IMR-90 (cell line): ENCODE measurements at regions not wholly inside any gene's neighbourhood (a gene's known extent, or its start where the extent isn't known, plus 50 kb on each side); places are given as distances from the start of the nearest gene placed in this dataset.

Experiments
- ATAC-seq: fragments of 200-7000 bp; cut with Tn5 transposase; 2 replicates; pipeline ENCODE4 v1.9.1; 2020; ENCODE audit warnings: low read depth, mild to moderate bottlenecking, moderate library complexity
- BruUV-seq: library from RNA; stranded (reverse); fragments of 400-500 nt; replicated peaks from 2 replicates; lab custom pipeline; 2021; lab: Mats Ljungman, UMichigan
- CTCF ChIA-PET: fragments of 300-600 bp; formaldehyde crosslinking; extraction: SDS; loops from one replicate; lab custom pipeline; 2021; ENCODE audit warnings: antibody characterized with exemption; lab: Yijun Ruan, JAX
- POLR2A ChIA-PET: fragments of 300-600 bp; sonication (Branson Sonifier 250); formaldehyde crosslinking; loops from one replicate; lab custom pipeline; 2022; ENCODE audit warnings: antibody characterized with exemption; ENCODE audit not compliant: unreplicated experiment; lab: Charles Lee
- DNase-seq: peaks from one replicate; pipeline ENCODE4 v3.0.0; 2013
- H2AFZ ChIP-seq: replicated peaks from 2 replicates; pipeline ENCODE3; 2013; ENCODE audit warnings: low read length, mild to moderate bottlenecking; ENCODE audit not compliant: poor library complexity
- H2AK5ac ChIP-seq: 2 replicates; pipeline ENCODE4 v1.6.1; 2013; ENCODE audit warnings: low read depth, low read length, inconsistent platforms
- H2AK9ac ChIP-seq: replicated peaks from 2 replicates; pipeline ENCODE3; 2013; ENCODE audit warnings: mild to moderate bottlenecking, low read depth, low read length, moderate library complexity; ENCODE audit not compliant: poor library complexity
- H2BK120ac ChIP-seq: 2 replicates; pipeline ENCODE4 v1.6.1; 2013; ENCODE audit warnings: low read depth, low read length, inconsistent platforms
- H2BK15ac ChIP-seq: 3 replicates; pipeline ENCODE4 v1.6.1; 2013; ENCODE audit warnings: low read depth, low read length, inconsistent platforms
- H2BK20ac ChIP-seq: 2 replicates; pipeline ENCODE4 v1.6.1; 2013; ENCODE audit warnings: low read depth, mild to moderate bottlenecking, inconsistent platforms, low read length, moderate library complexity
- H2BK5ac ChIP-seq: 2 replicates; pipeline ENCODE4 v1.6.1; 2013; ENCODE audit warnings: mild to moderate bottlenecking, low read depth, low read length, inconsistent platforms; ENCODE audit not compliant: poor library complexity, severe bottlenecking
- H3K14ac ChIP-seq: replicated peaks from 2 replicates; pipeline ENCODE4 v1.6.1; 2013; ENCODE audit warnings: low read depth, low read length, inconsistent platforms
- H3K18ac ChIP-seq: 2 replicates; pipeline ENCODE4 v1.6.1; 2013; ENCODE audit warnings: low read depth, low read length, control low read depth
- H3K23ac ChIP-seq: 2 replicates; pipeline ENCODE4 v1.6.1; 2013; ENCODE audit warnings: low read depth, low read length, inconsistent platforms
- H3K27ac ChIP-seq: 2 replicates; pipeline ENCODE4 v1.5.1; 2013; ENCODE audit warnings: mild to moderate bottlenecking, control low read depth, low read length; ENCODE audit not compliant: insufficient read depth
- H3K27me3 ChIP-seq: 2 replicates; pipeline ENCODE4 v1.6.1; 2013; ENCODE audit warnings: low read length; ENCODE audit not compliant: control insufficient read depth, insufficient read depth
- H3K36me3 ChIP-seq: 2 replicates; pipeline ENCODE4 v1.6.1; 2013; ENCODE audit warnings: low read length, mixed read lengths; ENCODE audit not compliant: control insufficient read depth, insufficient read depth
- H3K4ac ChIP-seq: 2 replicates; pipeline ENCODE4 v1.6.1; 2013; ENCODE audit warnings: low read depth, low read length, inconsistent platforms
- H3K4me1 ChIP-seq: 2 replicates; pipeline ENCODE4 v1.6.1; 2013; ENCODE audit warnings: low read length, mixed read lengths; ENCODE audit not compliant: control insufficient read depth, insufficient read depth
- H3K4me2 ChIP-seq: 2 replicates; pipeline ENCODE4 v1.6.1; 2013; ENCODE audit warnings: low read depth, mild to moderate bottlenecking, control low read depth, low read length, moderate library complexity
- H3K4me3 ChIP-seq: 2 replicates; pipeline ENCODE4 v1.5.1; 2013; ENCODE audit warnings: low read depth, mild to moderate bottlenecking, control low read depth, low read length, moderate library complexity; ENCODE audit not compliant: insufficient read depth
- H3K56ac ChIP-seq: 2 replicates; pipeline ENCODE4 v1.6.1; 2013; ENCODE audit warnings: low read length, inconsistent platforms; ENCODE audit not compliant: insufficient read depth; ENCODE audit errors: extremely low read depth
- H3K79me1 ChIP-seq, 2 experiments: 2 replicates each; pipeline ENCODE4 v1.6.1; 2013; ENCODE audit warnings: low read length in 2 of 2, inconsistent platforms in 1 of 2, low read depth in 1 of 2
- H3K9ac ChIP-seq: 2 replicates; pipeline ENCODE4 v1.6.1; 2013; ENCODE audit warnings: low read depth, low read length, control low read depth
- H3K9me1 ChIP-seq: 2 replicates; pipeline ENCODE4 v1.6.1; 2013; ENCODE audit warnings: low read length, inconsistent platforms; ENCODE audit not compliant: insufficient read depth
- H3K9me3 ChIP-seq: 2 replicates; pipeline ENCODE4 v1.6.1; 2013; ENCODE audit warnings: low read length; ENCODE audit not compliant: control insufficient read depth, insufficient read depth
- H4K20me1 ChIP-seq: 2 replicates; pipeline ENCODE4 v1.6.1; 2013; ENCODE audit warnings: low read length, inconsistent platforms; ENCODE audit not compliant: insufficient read depth
- H4K5ac ChIP-seq: 2 replicates; pipeline ENCODE4 v1.6.1; 2013; ENCODE audit warnings: mild to moderate bottlenecking, low read depth, low read length, control low read depth
- H4K8ac ChIP-seq, 2 experiments: 2 replicates each; pipeline ENCODE4 v1.6.1; 2013; ENCODE audit warnings: low read depth in 2 of 2, low read length in 2 of 2, control low read depth in 1 of 2, inconsistent platforms in 1 of 2
- H4K91ac ChIP-seq: 2 replicates; pipeline ENCODE4 v1.6.1; 2013; ENCODE audit warnings: low read depth, low read length, inconsistent platforms; ENCODE audit not compliant: insufficient read depth
- BHLHE40 ChIP-seq: fragments of 150-350 bp; IDR thresholded peaks from 2 replicates; pipeline ENCODE4 v1.6.1; 2016; ENCODE audit warnings: mild to moderate bottlenecking, low read depth, low read length
- CEBPB ChIP-seq: IDR thresholded peaks from 2 replicates; pipeline ENCODE4 v1.6.1; 2012; ENCODE audit warnings: low read depth, low read length, improper control_type of control experiment
- CHD1 ChIP-seq: IDR thresholded peaks from 2 replicates; pipeline ENCODE4 v1.6.1; 2012; ENCODE audit warnings: low read depth, low read length, improper control_type of control experiment
- MAFK ChIP-seq: IDR thresholded peaks from 2 replicates; pipeline ENCODE4 v1.6.1; 2012; ENCODE audit warnings: low read depth, low read length, improper control_type of control experiment
- MAZ ChIP-seq: IDR thresholded peaks from 2 replicates; pipeline ENCODE4 v1.6.1; 2012; ENCODE audit warnings: low read depth, mild to moderate bottlenecking, low read length, improper control_type of control experiment, moderate library complexity, borderline replicate concordance
- MXI1 ChIP-seq: IDR thresholded peaks from 2 replicates; pipeline ENCODE4 v1.6.1; 2012; ENCODE audit warnings: low read depth, mild to moderate bottlenecking, low read length, moderate library complexity, borderline replicate concordance
- NFE2L2 ChIP-seq: fragments of 150-350 bp; IDR thresholded peaks from 2 replicates; pipeline ENCODE4 v1.6.1; 2016; ENCODE audit warnings: low read depth, mild to moderate bottlenecking, low read length
- POLR2A ChIP-seq: IDR thresholded peaks from 2 replicates; pipeline ENCODE4 v1.6.1; 2012; ENCODE audit warnings: mild to moderate bottlenecking, low read depth, low read length
- RCOR1 ChIP-seq: IDR thresholded peaks from 2 replicates; pipeline ENCODE4 v1.6.1; 2012; ENCODE audit warnings: mild to moderate bottlenecking, low read length, improper control_type of control experiment; ENCODE audit not compliant: insufficient replicate concordance
- SMC3 ChIP-seq: fragments of 150-350 bp; IDR thresholded peaks from 2 replicates; pipeline ENCODE4 v1.6.1; 2016; ENCODE audit warnings: low read depth, mild to moderate bottlenecking, antibody characterized with exemption, low read length, moderate library complexity
- USF2 ChIP-seq: fragments of 150-350 bp; IDR thresholded peaks from 2 replicates; pipeline ENCODE4 v1.6.1; 2017; ENCODE audit warnings: mild to moderate bottlenecking, antibody characterized with exemption, low read length, low read depth
- WGBS, 2 experiments: methylation state at CpG; one replicate each; pipeline versions ENCODE4 v1.1.5 to v1.1.7; 2013; ENCODE audit warnings: missing lambda C conversion rate in 2 of 2; ENCODE audit not compliant: insufficient read length in 1 of 2; ENCODE audit errors: extremely low coverage in 2 of 2; 5-methylcytosine and 5-hydroxymethylcytosine counted together
- dilution Hi-C: fragments of 300-500 bp; cut with HindIII; formaldehyde crosslinking; loops from one replicate; pipeline ENCODE4 v1.14.3; 2018; ENCODE audit warnings: low sequenced_read_pairs; ENCODE audit not compliant: unreplicated experiment
- in situ Hi-C: fragments of 300-500 bp; cut with MboI; formaldehyde crosslinking; loops from 3 replicates; pipeline ENCODE4 v1.14.3; 2019; ENCODE audit warnings: low sequenced_read_pairs, inconsistent platforms, mixed read lengths
- intact Hi-C: fragments of 100-400 bp; cut with micrococcal nuclease; formaldehyde crosslinking; loops from 2 replicates; pipeline ENCODE4 v1.10.0; 2022
- TF ChIP-seq, protein P1 (sequence below): fragments of 150-350 bp; IDR thresholded peaks from 2 replicates; pipeline ENCODE4 v1.6.1; 2016; ENCODE audit warnings: low read depth, mild to moderate bottlenecking, low read length, moderate library complexity, borderline replicate concordance
- TF ChIP-seq, protein P2 (sequence below): conservative IDR thresholded peaks from 2 replicates; pipeline ENCODE4 v1.5.1; 2012; ENCODE audit warnings: mild to moderate bottlenecking, low read depth, low read length, improper control_type of control experiment

GRCh38 chr5:87885758-87886157 is 382.9 kb downstream of the TMEM161B start:
- intact Hi-C loops = no loop called here
- in situ Hi-C loops = no loop called here

More at GRCh38 chr5:87885758-87886157, 382.9 kb downstream of the TMEM161B start:
- Histone ChIP-seq H3K4me2 (no peak overlapping the region), H3K36me3 (no peaks in the 10 kb centered on the region), H3K79me1 (no peaks in the 10 kb centered on the region), H3K56ac (no peak overlapping the region), H2AK9ac (no peak overlapping the region), H2BK120ac (no peak overlapping the region), H2BK15ac (no peak overlapping the region), H4K20me1 (no peaks in the 10 kb centered on the region), H3K4me3 (no peak overlapping the region), H2BK20ac (no peak overlapping the region), H3K18ac (no peak overlapping the region), H4K91ac (no peak overlapping the region), H3K27me3 (no peaks in the 10 kb centered on the region), H3K4me1 (no peaks in the 10 kb centered on the region), H3K4ac (no peak overlapping the region), H4K8ac (no peak overlapping the region), H3K9ac (no peak overlapping the region), H4K5ac (no peak overlapping the region), H3K14ac (no peak overlapping the region), H2AK5ac (no peak overlapping the region), H2AFZ (no peak overlapping the region), H3K27ac (no peak overlapping the region), H3K9me3 (peaks cover 2% of the 10 kb centered on the region; the same call in 1 of the 2 replicates), H2BK5ac (no peak overlapping the region), H3K9me1 (no peaks in the 10 kb centered on the region), H3K23ac (no peak overlapping the region)
- no TSS peak for BruUV-seq
- TF ChIP-seq MAZ = no peak
- TF ChIP-seq, protein P1, sequence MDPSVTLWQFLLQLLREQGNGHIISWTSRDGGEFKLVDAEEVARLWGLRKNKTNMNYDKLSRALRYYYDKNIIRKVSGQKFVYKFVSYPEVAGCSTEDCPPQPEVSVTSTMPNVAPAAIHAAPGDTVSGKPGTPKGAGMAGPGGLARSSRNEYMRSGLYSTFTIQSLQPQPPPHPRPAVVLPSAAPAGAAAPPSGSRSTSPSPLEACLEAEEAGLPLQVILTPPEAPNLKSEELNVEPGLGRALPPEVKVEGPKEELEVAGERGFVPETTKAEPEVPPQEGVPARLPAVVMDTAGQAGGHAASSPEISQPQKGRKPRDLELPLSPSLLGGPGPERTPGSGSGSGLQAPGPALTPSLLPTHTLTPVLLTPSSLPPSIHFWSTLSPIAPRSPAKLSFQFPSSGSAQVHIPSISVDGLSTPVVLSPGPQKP = no peak
- no peak for TF ChIP-seq MXI1
- TF ChIP-seq MAFK = no peak
- no peak for TF ChIP-seq POLR2A
- no peak for TF ChIP-seq NFE2L2
- no peak for TF ChIP-seq BHLHE40
- no peak for TF ChIP-seq CEBPB
- no peak for TF ChIP-seq RCOR1
- TF ChIP-seq SMC3 = no peak
- TF ChIP-seq USF2 = no peak
- no peak for TF ChIP-seq CHD1
- TF ChIP-seq, protein P2, sequence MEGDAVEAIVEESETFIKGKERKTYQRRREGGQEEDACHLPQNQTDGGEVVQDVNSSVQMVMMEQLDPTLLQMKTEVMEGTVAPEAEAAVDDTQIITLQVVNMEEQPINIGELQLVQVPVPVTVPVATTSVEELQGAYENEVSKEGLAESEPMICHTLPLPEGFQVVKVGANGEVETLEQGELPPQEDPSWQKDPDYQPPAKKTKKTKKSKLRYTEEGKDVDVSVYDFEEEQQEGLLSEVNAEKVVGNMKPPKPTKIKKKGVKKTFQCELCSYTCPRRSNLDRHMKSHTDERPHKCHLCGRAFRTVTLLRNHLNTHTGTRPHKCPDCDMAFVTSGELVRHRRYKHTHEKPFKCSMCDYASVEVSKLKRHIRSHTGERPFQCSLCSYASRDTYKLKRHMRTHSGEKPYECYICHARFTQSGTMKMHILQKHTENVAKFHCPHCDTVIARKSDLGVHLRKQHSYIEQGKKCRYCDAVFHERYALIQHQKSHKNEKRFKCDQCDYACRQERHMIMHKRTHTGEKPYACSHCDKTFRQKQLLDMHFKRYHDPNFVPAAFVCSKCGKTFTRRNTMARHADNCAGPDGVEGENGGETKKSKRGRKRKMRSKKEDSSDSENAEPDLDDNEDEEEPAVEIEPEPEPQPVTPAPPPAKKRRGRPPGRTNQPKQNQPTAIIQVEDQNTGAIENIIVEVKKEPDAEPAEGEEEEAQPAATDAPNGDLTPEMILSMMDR = no peak
- POLR2A ChIA-PET = no interaction called here
- dilution Hi-C loops = no loop called here
- ATAC-seq (no peak), DNase-seq (no peak)
- CTCF ChIA-PET = no interaction called here
- WGBS, 2 experiments = no CpG with 5 or more reads among the region's 1 CpG
